GM10266 (cell line): ENCODE measurements at regions not wholly inside any gene's neighbourhood (a gene's known extent, or its start where the extent isn't known, plus 50 kb on each side); places are given as distances from the start of the nearest gene placed in this dataset.

Experiments
- DNase-seq: peaks from one replicate; pipeline ENCODE4 v3.0.0; 2012; ENCODE audit errors: extremely low spot score
- CTCF ChIP-seq: IDR thresholded peaks from 2 replicates; pipeline ENCODE4 v1.5.1; 2012; ENCODE audit warnings: mild to moderate bottlenecking, low read depth; ENCODE audit not compliant: control insufficient read depth, insufficient read depth; ENCODE audit errors: missing control alignments

GRCh38 chr13:44819772-44820171, 169.5 kb downstream of the NUFIP1 start:
- DNase-seq, result no peak
- no peak for TF ChIP-seq CTCF

DNA sequence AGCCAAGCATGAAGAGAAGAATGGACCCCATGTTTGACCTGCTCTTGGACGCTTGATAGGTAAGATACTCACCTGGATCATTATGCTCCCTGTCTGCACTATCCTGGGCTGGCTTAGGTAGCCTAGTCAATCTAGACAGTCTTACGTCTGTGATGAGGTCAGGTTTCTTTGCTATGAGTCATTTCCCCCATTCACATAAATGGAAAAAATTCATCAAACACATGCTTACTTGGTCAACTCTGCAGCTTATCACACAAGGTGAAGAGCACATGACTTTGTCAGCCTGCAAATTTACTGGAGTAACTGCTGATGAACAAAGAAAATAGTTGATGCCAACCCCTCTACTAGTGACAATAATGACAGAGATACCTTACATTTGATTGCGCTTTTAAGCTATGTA, 170.0 kb downstream of the NUFIP1 start:
- no peak for DNase-seq
- no peak for TF ChIP-seq CTCF

GRCh38 chr13:44818428-44818827, 170.8 kb downstream of the NUFIP1 start:
- TF ChIP-seq CTCF, result no peak
- DNase-seq, result no peak

- no peak for DNase-seq
- TF ChIP-seq CTCF, result no peak
Observed at GRCh38 chr13:44818016-44818415, 171.3 kb downstream of the NUFIP1 start.

DNA sequence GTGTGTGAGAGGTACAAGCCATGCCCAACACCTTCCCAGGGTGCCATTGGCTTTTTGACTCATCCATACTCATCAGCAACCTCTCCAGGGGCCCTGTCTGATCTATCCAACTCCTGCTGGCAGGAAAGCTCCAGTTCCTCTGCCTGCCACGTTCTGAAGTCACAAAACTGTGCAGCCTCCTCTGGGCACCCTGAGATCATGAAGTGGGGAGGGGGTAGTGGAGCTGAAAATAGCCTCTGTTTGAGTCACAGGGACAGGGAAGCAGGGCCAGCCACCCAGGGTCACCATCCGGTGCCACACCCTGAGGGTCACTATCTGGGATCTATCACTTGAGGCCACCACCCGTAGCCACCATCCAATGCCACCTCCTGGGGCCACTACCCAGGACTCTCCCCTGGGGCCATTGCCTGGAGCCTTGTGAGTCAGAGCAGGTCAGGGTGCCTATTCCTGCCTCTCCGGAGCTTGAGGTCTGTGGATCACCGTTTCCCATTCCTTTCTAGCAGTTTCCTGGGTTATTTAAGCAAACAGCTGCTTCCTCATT, 172.1 kb downstream of the NUFIP1 start:
- TF ChIP-seq CTCF, result no peak
- DNase-seq, result no peak

GRCh38 chr13:44816701-44817100, 172.6 kb downstream of the NUFIP1 start:
- no peak for DNase-seq
- TF ChIP-seq CTCF, result no peak

DNA sequence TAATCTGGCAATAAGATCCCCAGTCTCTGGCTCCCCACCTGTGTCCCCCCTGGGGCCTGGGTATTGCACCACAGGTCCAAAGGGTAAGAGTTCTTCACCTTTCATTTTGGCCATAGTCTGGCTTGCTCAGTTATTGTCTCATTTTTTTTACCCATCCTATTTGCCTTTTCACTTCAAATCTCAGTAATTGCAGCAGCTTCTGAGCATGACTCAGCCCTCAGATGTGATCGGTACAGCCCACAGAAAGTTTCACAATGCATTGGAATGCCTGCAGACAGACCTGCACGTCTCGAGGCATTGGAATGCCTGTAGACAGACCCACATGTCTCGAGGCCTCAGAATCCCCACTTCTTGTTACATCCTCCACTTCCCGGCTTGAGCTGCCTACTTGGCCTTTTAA, 173.6 kb downstream of the NUFIP1 start:
- TF ChIP-seq CTCF, result no peak
- no peak for DNase-seq
